ENCODE measurements at regions not wholly inside any gene's neighbourhood (a gene's known extent, or its start where the extent isn't known, plus 50 kb on each side); places are given as distances from the start of the nearest gene placed in this dataset.

- TF ChIP-seq SRF (IDR thresholded peaks at IDR 0.05; ENCODE audit: low read depth) (no peak), ZFX (IDR thresholded peaks at IDR 0.05) (no peak), JUND (IDR thresholded peaks at IDR 0.05) (no peak)
Measured at GRCh38 chr12:124407074-124407473, 112.2 kb downstream of the RFLNA start (continued).

DNA sequence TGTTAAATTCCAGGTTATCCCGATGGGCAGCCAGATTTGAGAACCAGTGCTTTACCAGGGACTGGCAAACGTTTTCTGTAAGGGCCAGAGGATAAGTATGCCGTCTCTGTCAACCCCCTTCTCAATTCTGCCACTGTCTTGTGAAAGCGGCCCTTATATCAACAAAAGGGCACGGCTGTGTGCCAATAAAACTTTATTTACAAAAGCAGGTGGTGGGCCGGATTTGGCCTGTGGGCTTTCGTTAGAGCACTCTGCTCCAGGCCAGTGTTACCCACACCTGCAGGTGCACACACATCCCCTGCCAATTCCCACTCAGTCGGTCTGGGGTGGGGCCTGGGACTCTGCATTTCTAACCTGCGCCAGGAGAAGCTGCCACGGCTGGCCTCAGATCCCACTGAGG lies 111.2 kb downstream of the RFLNA start:
- Histone ChIP-seq H3K27me3 (ENCODE audit: insufficient read depth, low read length) (no peaks in the 10 kb centered on the region), H2AFZ (ENCODE audit: low read depth, low read length, poor library complexity, severe bottlenecking) (no peak overlapping the region), H3K79me2 (ENCODE audit: insufficient read depth, low read length) (no peaks in the 10 kb centered on the region), H3K4me2 (ENCODE audit: low read length) (no peak overlapping the region), H3K4me3 (replicated peaks in 1 of 2; ENCODE audit: low read depth in 1 of 2, low read length in 2 of 2) (no peak overlapping the region), H3K9ac (ENCODE audit: low read length) (no peak overlapping the region), H3K36me3 (ENCODE audit: control insufficient read depth in 1 of 2, insufficient read depth in 2 of 2, low read length in 2 of 2) (no peaks in the 10 kb centered on the region; a peak in 1 of 4 replicates), H3K4me1 (ENCODE audit: control insufficient read depth in 1 of 2, insufficient read depth in 2 of 2, low read length in 2 of 2) (no peaks in the 10 kb centered on the region), H3K9me2 (ENCODE audit: insufficient read depth) (no peaks in the 10 kb centered on the region), H3K9me3 (ENCODE audit: control insufficient read depth in 1 of 2, insufficient read depth in 1 of 2, low read depth in 1 of 2, low read length in 2 of 2) (no peaks in the 10 kb centered on the region), H4K20me1 (ENCODE audit: insufficient read depth) (no peaks in the 10 kb centered on the region), H3K27ac (ENCODE audit: low read depth, low read length) (no peak overlapping the region)
- intact Hi-C loops (cut with micrococcal nuclease): no loop called here
- POLR2A ChIA-PET: no interaction called here
- RAD21 ChIA-PET (ENCODE audit: low non-redundant PET in 1 of 2, low total read pairs in 2 of 2, uncharacterized antibody in 2 of 2, unreplicated experiment in 2 of 2): no interaction called here
- DNase-seq (ENCODE audit: low read depth, low spot score) (no peak), ATAC-seq (no peak)
- TF ChIP-seq, protein P1, sequence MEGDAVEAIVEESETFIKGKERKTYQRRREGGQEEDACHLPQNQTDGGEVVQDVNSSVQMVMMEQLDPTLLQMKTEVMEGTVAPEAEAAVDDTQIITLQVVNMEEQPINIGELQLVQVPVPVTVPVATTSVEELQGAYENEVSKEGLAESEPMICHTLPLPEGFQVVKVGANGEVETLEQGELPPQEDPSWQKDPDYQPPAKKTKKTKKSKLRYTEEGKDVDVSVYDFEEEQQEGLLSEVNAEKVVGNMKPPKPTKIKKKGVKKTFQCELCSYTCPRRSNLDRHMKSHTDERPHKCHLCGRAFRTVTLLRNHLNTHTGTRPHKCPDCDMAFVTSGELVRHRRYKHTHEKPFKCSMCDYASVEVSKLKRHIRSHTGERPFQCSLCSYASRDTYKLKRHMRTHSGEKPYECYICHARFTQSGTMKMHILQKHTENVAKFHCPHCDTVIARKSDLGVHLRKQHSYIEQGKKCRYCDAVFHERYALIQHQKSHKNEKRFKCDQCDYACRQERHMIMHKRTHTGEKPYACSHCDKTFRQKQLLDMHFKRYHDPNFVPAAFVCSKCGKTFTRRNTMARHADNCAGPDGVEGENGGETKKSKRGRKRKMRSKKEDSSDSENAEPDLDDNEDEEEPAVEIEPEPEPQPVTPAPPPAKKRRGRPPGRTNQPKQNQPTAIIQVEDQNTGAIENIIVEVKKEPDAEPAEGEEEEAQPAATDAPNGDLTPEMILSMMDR (IDR thresholded peaks at IDR 0.05 in 2 of 3, conservative IDR thresholded peaks at IDR 0.05 in 1 of 3; ENCODE audit: borderline replicate concordance in 1 of 3, insufficient read depth in 1 of 3, low read depth in 2 of 3, low read length in 2 of 3): no peak
- TF ChIP-seq EZH2phosphoT487 (IDR thresholded peaks at IDR 0.05; ENCODE audit: borderline replicate concordance) (no peak), YY1 (IDR thresholded peaks at IDR 0.05; ENCODE audit: extremely low read depth, insufficient replicate concordance, low read depth, low read length) (no peak), CEBPB (IDR thresholded peaks at IDR 0.05; ENCODE audit: low read depth) (no peak), EZH2 (IDR thresholded peaks at IDR 0.05) (no peak), POLR2A (IDR thresholded peaks at IDR 0.05; ENCODE audit: borderline replicate concordance, extremely low read depth, insufficient read depth, insufficient read length) (no peak)
- CTCF ChIA-PET: no interaction called here
- BruUV-seq (replicated peaks): no TSS peak
